ENCODE measurements at regions not wholly inside any gene's neighbourhood (a gene's known extent, or its start where the extent isn't known, plus 50 kb on each side); places are given as distances from the start of the nearest gene placed in this dataset.
"Not testable (repeated sequence)": the region's sequence is repeated elsewhere in the genome, so short reads cannot be mapped to it uniquely, and the experiment has no call there.

- Histone ChIP-seq H3K27ac (ENCODE audit: poor library complexity, severe bottlenecking) (no peak overlapping the region), H3K36me3 (ENCODE audit: low read depth) (no peaks in the 10 kb centered on the region), H3K9me3 (ENCODE audit: severe bottlenecking) (no peaks in the 10 kb centered on the region), H3K27me3 (ENCODE audit: insufficient read depth, poor library complexity, severe bottlenecking) (no peaks in the 10 kb centered on the region), H3K4me1 (ENCODE audit: insufficient read depth, poor library complexity, severe bottlenecking) (no peaks in the 10 kb centered on the region), H3K4me3 (ENCODE audit: severe bottlenecking) (no peak overlapping the region)
- ATAC-seq (ENCODE audit: low read depth) (no peak), DNase-seq (ENCODE audit: low spot score) (no peak)
- TF ChIP-seq CTCF (IDR thresholded peaks at IDR 0.05; ENCODE audit: poor library complexity, severe bottlenecking): no peak
Measured at GRCh38 chr17:65297916-65298315, 160.7 kb downstream of the RGS9 start.

- no peak overlapping the region for H3K4me3 ChIP-seq (ENCODE audit: severe bottlenecking)
- H3K27ac ChIP-seq (ENCODE audit: poor library complexity, severe bottlenecking): no peak overlapping the region
- no peaks in the 10 kb centered on the region for H3K9me3 ChIP-seq (ENCODE audit: severe bottlenecking)
- H3K27me3 ChIP-seq (ENCODE audit: insufficient read depth, poor library complexity, severe bottlenecking): no peaks in the 10 kb centered on the region
- no peaks in the 10 kb centered on the region for H3K36me3 ChIP-seq (ENCODE audit: low read depth)
- TF ChIP-seq CTCF (IDR thresholded peaks at IDR 0.05; ENCODE audit: poor library complexity, severe bottlenecking): no peak
- no peak for ATAC-seq (ENCODE audit: low read depth)
- H3K4me1 ChIP-seq (ENCODE audit: insufficient read depth, poor library complexity, severe bottlenecking): no peaks in the 10 kb centered on the region
- no peak for DNase-seq (ENCODE audit: low spot score)
Measured at GRCh38 chr17:65297384-65297783, 160.2 kb downstream of the RGS9 start.

- Histone ChIP-seq H3K36me3 (ENCODE audit: low read depth) (no peaks in the 10 kb centered on the region), H3K27ac (ENCODE audit: poor library complexity, severe bottlenecking) (no peak overlapping the region), H3K4me3 (ENCODE audit: severe bottlenecking) (no peak overlapping the region), H3K9me3 (ENCODE audit: severe bottlenecking) (no peaks in the 10 kb centered on the region), H3K27me3 (ENCODE audit: insufficient read depth, poor library complexity, severe bottlenecking) (no peaks in the 10 kb centered on the region), H3K4me1 (ENCODE audit: insufficient read depth, poor library complexity, severe bottlenecking) (no peaks in the 10 kb centered on the region)
- DNase-seq (ENCODE audit: low spot score) (no peak), ATAC-seq (ENCODE audit: low read depth) (peak; percentile 94)
- TF ChIP-seq CTCF (IDR thresholded peaks at IDR 0.05; ENCODE audit: poor library complexity, severe bottlenecking): peak; percentile 86
Measured at GRCh38 chr17:65294181-65294719, 157.1 kb downstream of the RGS9 start.

GRCh38 chr17:65293584-65294180, 156.5 kb downstream of the RGS9 start:
- no peak for TF ChIP-seq CTCF (IDR thresholded peaks at IDR 0.05; ENCODE audit: poor library complexity, severe bottlenecking)
- DNase-seq (ENCODE audit: low spot score): no peak

GRCh38 chr17:65292430-65292829, 155.3 kb downstream of the RGS9 start:
- H3K27me3 ChIP-seq (ENCODE audit: insufficient read depth, poor library complexity, severe bottlenecking): no peaks in the 10 kb centered on the region
- DNase-seq (ENCODE audit: low spot score): no peak
- no peak for ATAC-seq (ENCODE audit: low read depth)
- H3K4me3 ChIP-seq (ENCODE audit: severe bottlenecking): no peak overlapping the region
- TF ChIP-seq CTCF (IDR thresholded peaks at IDR 0.05; ENCODE audit: poor library complexity, severe bottlenecking): no peak
- no peaks in the 10 kb centered on the region for H3K36me3 ChIP-seq (ENCODE audit: low read depth)
- H3K27ac ChIP-seq (ENCODE audit: poor library complexity, severe bottlenecking): no peak overlapping the region
- no peaks in the 10 kb centered on the region for H3K9me3 ChIP-seq (ENCODE audit: severe bottlenecking)
- H3K4me1 ChIP-seq (ENCODE audit: insufficient read depth, poor library complexity, severe bottlenecking): no peaks in the 10 kb centered on the region

More at GRCh38 chr17:65293584-65294180, 156.5 kb downstream of the RGS9 start:
- no peaks in the 10 kb centered on the region for H3K9me3 ChIP-seq (ENCODE audit: severe bottlenecking)
- no peak overlapping the region for H3K27ac ChIP-seq (ENCODE audit: poor library complexity, severe bottlenecking)
- H3K4me1 ChIP-seq (ENCODE audit: insufficient read depth, poor library complexity, severe bottlenecking): no peaks in the 10 kb centered on the region
- no peak overlapping the region for H3K4me3 ChIP-seq (ENCODE audit: severe bottlenecking)
- H3K27me3 ChIP-seq (ENCODE audit: insufficient read depth, poor library complexity, severe bottlenecking): no peaks in the 10 kb centered on the region
- H3K36me3 ChIP-seq (ENCODE audit: low read depth): no peaks in the 10 kb centered on the region
- no peak for ATAC-seq (ENCODE audit: low read depth)

GRCh38 chr17:65291301-65291700, 154.1 kb downstream of the RGS9 start:
- not testable (repeated sequence) for H3K4me1 ChIP-seq (ENCODE audit: insufficient read depth, poor library complexity, severe bottlenecking); ATAC-seq (ENCODE audit: low read depth); H3K27me3 ChIP-seq (ENCODE audit: insufficient read depth, poor library complexity, severe bottlenecking); DNase-seq (ENCODE audit: low spot score); H3K9me3 ChIP-seq (ENCODE audit: severe bottlenecking); H3K36me3 ChIP-seq (ENCODE audit: low read depth); H3K27ac ChIP-seq (ENCODE audit: poor library complexity, severe bottlenecking); H3K4me3 ChIP-seq (ENCODE audit: severe bottlenecking)

All from RWPE2 (cell line).